ENCODE measurements at regions not wholly inside any gene's neighbourhood (a gene's known extent, or its start where the extent isn't known, plus 50 kb on each side); places are given as distances from the start of the nearest gene placed in this dataset.

DNA sequence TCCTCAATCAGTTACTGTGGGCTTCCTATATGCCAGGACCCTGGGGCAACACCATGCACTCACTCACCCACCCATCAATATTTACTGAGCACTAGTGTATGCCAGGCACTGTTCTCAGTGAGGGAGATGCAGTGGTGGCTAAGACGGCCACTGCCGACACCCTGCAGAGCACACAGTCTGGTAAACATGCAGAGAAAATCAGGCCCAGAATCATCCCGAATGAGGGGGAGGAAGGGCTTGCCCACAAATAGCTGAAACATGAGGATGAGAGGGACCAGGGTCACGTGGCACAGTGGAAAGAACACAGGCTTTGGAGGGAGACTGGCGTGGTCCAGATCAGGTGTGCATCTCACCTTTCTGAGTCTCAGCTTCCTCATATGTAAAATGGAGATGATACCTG, 89.2 kb upstream of the IGSF21 start:
- no peak overlapping the region for H3K4me3 ChIP-seq (ENCODE audit: low read depth in 2 of 2, low read length in 1 of 2)
- H3K9me2 ChIP-seq: no peaks in the 10 kb centered on the region
- H2AFZ ChIP-seq (ENCODE audit: low read depth): no peak overlapping the region
- no peaks in the 10 kb centered on the region for H3K79me2 ChIP-seq (ENCODE audit: insufficient read depth)
- WGBS (ENCODE audit: low lambda C conversion rate): 35% methylated on average over 5 of the region's 5 CpGs
- no peaks in the 10 kb centered on the region for H4K20me1 ChIP-seq (ENCODE audit: insufficient read depth)
- H3F3A ChIP-seq (replicated peaks; ENCODE audit: insufficient read depth): no peaks in the 10 kb centered on the region
- no peak overlapping the region for H3K27ac ChIP-seq (ENCODE audit: low read depth in 2 of 2, low read length in 1 of 2)
- CTCF ChIA-PET: interaction anchor here (1.2 to 2.2 kb wide), 2 partner anchors 95 to 217 kb away, joined by 3 to 6 read pairs; no protein-coding TSS in a partner anchor
- no peaks in the 10 kb centered on the region for H3K27me3 ChIP-seq (ENCODE audit: insufficient read depth)
- H3K9ac ChIP-seq: no peak overlapping the region
- TF ChIP-seq JUND (IDR thresholded peaks at IDR 0.05): no peak
- no peak for TF ChIP-seq NFIC (IDR thresholded peaks at IDR 0.05; ENCODE audit: borderline replicate concordance)
- TF ChIP-seq, protein P1, sequence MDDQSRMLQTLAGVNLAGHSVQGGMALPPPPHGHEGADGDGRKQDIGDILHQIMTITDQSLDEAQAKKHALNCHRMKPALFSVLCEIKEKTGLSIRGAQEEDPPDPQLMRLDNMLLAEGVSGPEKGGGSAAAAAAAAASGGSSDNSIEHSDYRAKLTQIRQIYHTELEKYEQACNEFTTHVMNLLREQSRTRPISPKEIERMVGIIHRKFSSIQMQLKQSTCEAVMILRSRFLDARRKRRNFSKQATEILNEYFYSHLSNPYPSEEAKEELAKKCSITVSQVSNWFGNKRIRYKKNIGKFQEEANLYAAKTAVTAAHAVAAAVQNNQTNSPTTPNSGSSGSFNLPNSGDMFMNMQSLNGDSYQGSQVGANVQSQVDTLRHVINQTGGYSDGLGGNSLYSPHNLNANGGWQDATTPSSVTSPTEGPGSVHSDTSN (IDR thresholded peaks at IDR 0.05): no peak
- TF ChIP-seq USF2 (IDR thresholded peaks at IDR 0.05; ENCODE audit: borderline replicate concordance, low read depth, low read length): no peak
- TF ChIP-seq FOXJ3 (CRISPR knock-in tag; IDR thresholded peaks at IDR 0.05): no peak
- no peak for TF ChIP-seq MEF2A (IDR thresholded peaks at IDR 0.05; ENCODE audit: borderline replicate concordance, low read depth)
- TF ChIP-seq, protein P2, sequence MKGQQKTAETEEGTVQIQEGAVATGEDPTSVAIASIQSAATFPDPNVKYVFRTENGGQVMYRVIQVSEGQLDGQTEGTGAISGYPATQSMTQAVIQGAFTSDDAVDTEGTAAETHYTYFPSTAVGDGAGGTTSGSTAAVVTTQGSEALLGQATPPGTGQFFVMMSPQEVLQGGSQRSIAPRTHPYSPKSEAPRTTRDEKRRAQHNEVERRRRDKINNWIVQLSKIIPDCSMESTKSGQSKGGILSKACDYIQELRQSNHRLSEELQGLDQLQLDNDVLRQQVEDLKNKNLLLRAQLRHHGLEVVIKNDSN (IDR thresholded peaks at IDR 0.05; ENCODE audit: borderline replicate concordance, low read depth): no peak
- no peak for TF ChIP-seq GATA2 (CRISPR knock-in tag; IDR thresholded peaks at IDR 0.05)
- TF ChIP-seq, protein P3, sequence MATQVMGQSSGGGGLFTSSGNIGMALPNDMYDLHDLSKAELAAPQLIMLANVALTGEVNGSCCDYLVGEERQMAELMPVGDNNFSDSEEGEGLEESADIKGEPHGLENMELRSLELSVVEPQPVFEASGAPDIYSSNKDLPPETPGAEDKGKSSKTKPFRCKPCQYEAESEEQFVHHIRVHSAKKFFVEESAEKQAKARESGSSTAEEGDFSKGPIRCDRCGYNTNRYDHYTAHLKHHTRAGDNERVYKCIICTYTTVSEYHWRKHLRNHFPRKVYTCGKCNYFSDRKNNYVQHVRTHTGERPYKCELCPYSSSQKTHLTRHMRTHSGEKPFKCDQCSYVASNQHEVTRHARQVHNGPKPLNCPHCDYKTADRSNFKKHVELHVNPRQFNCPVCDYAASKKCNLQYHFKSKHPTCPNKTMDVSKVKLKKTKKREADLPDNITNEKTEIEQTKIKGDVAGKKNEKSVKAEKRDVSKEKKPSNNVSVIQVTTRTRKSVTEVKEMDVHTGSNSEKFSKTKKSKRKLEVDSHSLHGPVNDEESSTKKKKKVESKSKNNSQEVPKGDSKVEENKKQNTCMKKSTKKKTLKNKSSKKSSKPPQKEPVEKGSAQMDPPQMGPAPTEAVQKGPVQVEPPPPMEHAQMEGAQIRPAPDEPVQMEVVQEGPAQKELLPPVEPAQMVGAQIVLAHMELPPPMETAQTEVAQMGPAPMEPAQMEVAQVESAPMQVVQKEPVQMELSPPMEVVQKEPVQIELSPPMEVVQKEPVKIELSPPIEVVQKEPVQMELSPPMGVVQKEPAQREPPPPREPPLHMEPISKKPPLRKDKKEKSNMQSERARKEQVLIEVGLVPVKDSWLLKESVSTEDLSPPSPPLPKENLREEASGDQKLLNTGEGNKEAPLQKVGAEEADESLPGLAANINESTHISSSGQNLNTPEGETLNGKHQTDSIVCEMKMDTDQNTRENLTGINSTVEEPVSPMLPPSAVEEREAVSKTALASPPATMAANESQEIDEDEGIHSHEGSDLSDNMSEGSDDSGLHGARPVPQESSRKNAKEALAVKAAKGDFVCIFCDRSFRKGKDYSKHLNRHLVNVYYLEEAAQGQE (IDR thresholded peaks at IDR 0.05; ENCODE audit: low read depth, low read length): no peak
- TF ChIP-seq GABPA (IDR thresholded peaks at IDR 0.05; ENCODE audit: low read depth): no peak
- POLR2A ChIA-PET: no interaction called here
- H3K4me1 ChIP-seq (ENCODE audit: control insufficient read depth in 1 of 2, insufficient read depth in 2 of 2, low read depth in 1 of 2, low read length in 1 of 2): no peaks in the 10 kb centered on the region
- H3K4me2 ChIP-seq: no peak overlapping the region
- no peaks in the 10 kb centered on the region for H3K36me3 ChIP-seq (replicated peaks in 1 of 2; ENCODE audit: control insufficient read depth in 1 of 2, insufficient read depth in 2 of 2, low read length in 1 of 2)
- H3K9me3 ChIP-seq: no peaks in the 10 kb centered on the region
- DNase-seq: no peak
